ENCODE measurements at regions not wholly inside any gene's neighbourhood (a gene's known extent, or its start where the extent isn't known, plus 50 kb on each side); places are given as distances from the start of the nearest gene placed in this dataset.

DNA sequence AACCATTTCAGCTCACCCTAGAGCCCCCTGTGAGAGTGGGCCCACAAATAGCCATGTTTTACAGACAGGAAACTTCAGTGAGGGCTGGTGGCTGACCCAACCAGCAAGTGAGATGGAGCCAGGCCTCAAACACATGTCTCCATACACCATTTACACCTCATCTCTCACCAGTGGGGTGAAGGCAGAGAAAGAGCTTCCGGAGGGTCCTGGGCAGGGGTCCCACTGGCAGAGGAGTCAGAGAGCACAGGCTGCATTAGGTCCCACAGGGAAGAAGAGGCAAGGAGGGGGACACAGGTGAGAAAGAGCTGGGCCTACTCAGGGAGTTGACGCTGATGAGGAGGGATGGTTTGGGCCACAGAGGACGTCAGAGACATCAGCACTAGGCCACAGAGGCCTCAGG, 172.6 kb downstream of the VEGFA start:
- TF ChIP-seq, protein P1, sequence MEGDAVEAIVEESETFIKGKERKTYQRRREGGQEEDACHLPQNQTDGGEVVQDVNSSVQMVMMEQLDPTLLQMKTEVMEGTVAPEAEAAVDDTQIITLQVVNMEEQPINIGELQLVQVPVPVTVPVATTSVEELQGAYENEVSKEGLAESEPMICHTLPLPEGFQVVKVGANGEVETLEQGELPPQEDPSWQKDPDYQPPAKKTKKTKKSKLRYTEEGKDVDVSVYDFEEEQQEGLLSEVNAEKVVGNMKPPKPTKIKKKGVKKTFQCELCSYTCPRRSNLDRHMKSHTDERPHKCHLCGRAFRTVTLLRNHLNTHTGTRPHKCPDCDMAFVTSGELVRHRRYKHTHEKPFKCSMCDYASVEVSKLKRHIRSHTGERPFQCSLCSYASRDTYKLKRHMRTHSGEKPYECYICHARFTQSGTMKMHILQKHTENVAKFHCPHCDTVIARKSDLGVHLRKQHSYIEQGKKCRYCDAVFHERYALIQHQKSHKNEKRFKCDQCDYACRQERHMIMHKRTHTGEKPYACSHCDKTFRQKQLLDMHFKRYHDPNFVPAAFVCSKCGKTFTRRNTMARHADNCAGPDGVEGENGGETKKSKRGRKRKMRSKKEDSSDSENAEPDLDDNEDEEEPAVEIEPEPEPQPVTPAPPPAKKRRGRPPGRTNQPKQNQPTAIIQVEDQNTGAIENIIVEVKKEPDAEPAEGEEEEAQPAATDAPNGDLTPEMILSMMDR (IDR thresholded peaks at IDR 0.05; ENCODE audit: extremely low read depth in 1 of 2, insufficient read depth in 1 of 2, low read depth in 1 of 2, low read length in 2 of 2), result no peak
- TF ChIP-seq POLR2AphosphoS5 (IDR thresholded peaks at IDR 0.05; ENCODE audit: insufficient read depth, low read depth, low read length) (no peak), EZH2 (IDR thresholded peaks at IDR 0.05; ENCODE audit: borderline replicate concordance, low read depth, low read length, severe bottlenecking) (no peak), MYC (IDR thresholded peaks at IDR 0.05; ENCODE audit: low read depth, low read length) (no peak), POLR2A (IDR thresholded peaks at IDR 0.05; ENCODE audit: low read depth, low read length) (no peak), JUN (IDR thresholded peaks at IDR 0.05; ENCODE audit: borderline replicate concordance, insufficient read depth, insufficient read length, low read depth) (no peak), GATA2 (IDR thresholded peaks at IDR 0.05; ENCODE audit: insufficient read depth, insufficient read length, low read depth, low read length) (no peak)
- TF ChIP-seq, protein P2, sequence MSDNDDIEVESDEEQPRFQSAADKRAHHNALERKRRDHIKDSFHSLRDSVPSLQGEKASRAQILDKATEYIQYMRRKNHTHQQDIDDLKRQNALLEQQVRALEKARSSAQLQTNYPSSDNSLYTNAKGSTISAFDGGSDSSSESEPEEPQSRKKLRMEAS (IDR thresholded peaks at IDR 0.05; ENCODE audit: insufficient read depth, insufficient read length), result no peak

All from endothelial cell of umbilical vein (primary cell).